Nucleus accumbens (tissue), 56 donors: ENCODE measurements at regions not wholly inside any gene's neighbourhood (a gene's known extent, or its start where the extent isn't known, plus 50 kb on each side); places are given as distances from the start of the nearest gene placed in this dataset.
"Not testable (repeated sequence)": the region's sequence is repeated elsewhere in the genome, so short reads cannot be mapped to it uniquely, and the experiment has no call there.

ENCODE experiments used
- DNase-seq, 56 donors: peaks; one replicate each; lab custom pipeline; 2025; lab: John Stamatoyannopoulos, UW

GRCh38 chr10:16231176-16231575 is 205.6 kb upstream of the PTER start:
- DNase-seq, result no peak

DNA sequence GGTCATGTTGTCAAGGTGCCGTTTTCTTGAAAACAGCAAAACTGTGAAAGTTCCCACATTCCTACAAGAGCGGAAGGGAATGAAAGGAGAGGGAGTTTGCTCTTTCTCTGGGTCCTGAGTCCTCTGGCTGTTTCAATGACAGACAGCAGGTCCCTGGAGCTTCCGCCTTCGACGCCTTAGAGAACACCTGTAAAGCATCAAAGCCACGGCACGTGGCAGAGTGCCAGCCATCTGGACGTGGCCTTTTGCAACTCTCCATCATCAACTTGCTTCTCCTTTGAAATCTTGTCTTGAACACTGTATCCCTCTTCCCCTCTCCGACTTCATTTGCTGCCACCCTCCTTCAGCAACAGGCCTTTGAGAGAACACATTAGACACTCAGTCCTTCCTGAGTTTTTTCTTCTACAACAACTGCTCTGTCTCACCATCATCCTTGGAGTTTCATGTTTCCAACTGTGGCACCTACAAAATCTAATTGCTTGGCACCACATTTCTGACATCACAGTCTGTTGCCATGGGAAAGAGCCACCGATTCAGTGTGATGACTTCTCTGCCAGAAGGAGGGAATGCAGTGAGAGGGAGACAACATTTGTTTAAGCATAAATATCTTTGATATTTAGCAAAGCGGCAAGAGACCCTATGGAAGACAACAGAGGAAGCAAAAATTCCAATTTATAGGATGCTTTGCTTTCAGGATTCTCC is 204.9 kb upstream of the PTER start:
- peak in 1 of 56 donors; percentile 0 for DNase-seq

DNA sequence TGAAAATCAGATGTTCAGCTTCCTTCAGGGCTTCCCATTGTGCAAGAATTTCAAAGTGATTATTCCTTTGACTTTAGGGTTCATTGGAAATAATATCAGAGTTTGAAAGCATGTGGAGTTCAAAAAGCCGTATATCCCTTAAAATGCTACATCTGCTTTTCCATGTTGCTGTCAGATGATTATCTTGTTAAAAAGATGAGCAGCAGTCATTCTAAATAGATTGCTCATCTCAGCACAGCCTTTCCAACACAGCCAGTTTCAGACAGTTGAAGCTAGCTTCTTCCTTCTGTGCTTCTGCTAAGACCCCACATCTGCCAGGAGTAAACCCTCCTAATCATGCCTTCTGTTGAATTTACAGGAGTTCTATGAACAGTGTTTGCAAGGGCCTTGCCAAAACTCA is 204.4 kb upstream of the PTER start:
- no peak for DNase-seq

DNA sequence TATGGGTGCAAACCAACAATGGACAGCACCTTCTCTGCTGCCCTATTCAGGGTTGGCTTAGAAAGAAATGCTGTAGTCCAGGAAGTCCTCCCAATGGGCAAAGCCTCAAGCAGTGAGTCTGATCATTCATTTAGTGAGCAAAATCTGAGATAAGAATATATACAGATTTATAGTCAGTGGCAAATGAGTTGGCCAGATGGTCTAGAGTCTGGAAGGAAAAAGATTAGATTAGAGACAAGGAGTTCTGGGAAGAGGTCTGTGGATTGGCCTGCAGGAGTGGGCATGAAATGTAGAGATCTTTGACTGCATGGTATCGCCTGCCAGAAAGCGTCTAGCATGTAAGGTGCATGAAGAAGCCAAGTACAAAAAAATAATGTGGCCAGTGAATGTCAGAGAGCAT is 201.9 kb upstream of the PTER start:
- DNase-seq, result no peak

DNA sequence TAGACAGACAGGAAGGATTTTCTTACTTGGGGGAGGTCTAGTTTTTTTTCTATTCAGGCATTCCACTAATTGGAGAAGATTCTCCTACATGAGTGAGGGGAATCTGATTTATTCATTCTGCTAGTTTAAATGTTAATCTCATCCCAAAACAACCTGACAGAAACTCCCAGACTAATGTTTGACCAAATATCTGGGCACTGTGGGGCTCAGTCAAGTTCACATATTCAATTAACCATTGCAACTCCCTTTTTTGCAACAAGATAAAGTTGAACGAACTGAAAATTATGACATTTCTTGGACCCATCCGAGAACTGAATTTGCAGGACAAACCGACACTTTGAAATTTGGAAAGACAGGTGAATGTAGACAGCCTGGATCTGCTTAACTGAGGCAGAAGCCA is 194.4 kb upstream of the PTER start:
- DNase-seq, result no peak

GRCh38 chr10:16242859-16243613 is 193.8 kb upstream of the PTER start:
- DNase-seq, result no peak

- DNase-seq, result not testable (repeated sequence)
Observed at GRCh38 chr10:16250136-16250535, 186.7 kb upstream of the PTER start.

DNA sequence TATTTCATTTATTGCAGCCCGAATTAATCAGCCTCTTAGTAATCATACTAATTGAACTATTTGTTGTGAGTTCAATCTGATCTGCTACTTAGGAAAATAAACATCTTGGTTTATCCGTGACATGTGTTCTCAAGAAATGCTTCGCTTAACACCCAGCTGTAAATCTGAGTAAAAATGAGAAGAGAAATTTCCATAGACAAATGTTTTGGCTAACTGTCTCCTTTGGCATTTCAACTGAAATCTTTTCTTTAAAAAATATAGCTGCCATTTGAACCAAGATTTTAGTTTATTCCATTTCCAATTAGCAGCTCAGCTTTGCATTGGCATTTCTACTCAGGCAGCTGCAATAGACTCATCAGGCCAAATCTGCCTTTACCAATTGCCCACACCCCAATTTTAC is 180.5 kb upstream of the PTER start:
- DNase-seq, result no peak

DNA sequence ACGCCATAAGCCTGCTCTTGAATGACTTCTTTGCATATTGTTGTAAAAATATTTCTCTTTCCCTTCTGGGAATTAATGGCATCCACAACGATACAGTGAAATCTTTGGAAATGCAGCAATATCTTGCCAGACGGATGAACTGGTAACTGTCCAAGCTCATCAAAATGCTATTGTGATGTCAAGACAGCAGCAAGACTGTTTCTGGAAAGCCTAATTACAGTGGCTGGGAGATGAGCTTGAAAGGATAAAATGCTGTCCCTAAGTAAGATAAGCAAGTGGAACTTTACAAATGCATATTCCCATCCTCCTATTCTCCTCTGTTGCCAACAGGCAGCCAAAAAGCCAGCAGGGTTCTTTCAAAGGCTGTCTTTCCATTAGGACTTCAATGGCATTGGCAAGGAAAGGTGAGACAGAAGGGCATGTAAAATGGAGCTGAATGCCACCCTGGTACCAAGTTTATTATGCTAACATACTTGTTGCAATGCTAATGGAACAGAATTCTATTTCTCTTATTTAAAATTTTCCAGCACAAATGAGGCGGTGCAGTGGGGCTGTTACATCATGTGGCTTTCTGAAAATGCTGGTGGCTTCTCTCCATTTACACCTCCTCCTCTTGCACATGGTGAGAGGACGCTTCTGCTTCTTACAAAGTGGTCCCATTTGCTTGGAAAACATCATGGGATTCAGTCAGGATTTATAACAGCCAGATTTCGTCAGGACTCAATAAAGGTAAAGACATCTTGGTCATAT is 178.3 kb upstream of the PTER start:
- DNase-seq, result no peak

GRCh38 chr10:16259726-16260125 is 177.1 kb upstream of the PTER start:
- no peak for DNase-seq

DNA sequence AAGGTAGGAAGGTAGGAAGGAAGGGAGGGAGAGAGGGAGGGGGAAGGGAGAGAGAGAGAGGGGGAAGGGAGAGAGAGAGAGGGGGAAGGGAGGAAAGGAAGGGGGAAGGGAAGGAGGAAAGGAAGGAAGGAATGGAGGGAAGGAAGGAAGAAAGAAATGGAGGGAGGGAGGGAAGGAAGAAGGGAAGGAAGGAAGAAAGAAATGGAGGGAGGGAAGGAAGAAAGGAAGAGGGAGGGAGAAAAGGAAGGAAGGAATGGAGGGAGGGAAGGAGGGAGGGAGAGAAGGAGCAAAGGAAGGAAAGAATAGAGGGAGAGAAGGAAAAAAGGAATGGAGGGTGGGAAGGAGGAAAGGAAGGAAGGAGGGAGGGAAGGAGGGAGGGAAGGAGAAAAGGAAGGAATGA is 176.4 kb upstream of the PTER start:
- DNase-seq, result no peak

- DNase-seq, result peak in 1 of 56 donors; percentile 2
Observed at GRCh38 chr10:16271571-16271970, 165.2 kb upstream of the PTER start.

DNA sequence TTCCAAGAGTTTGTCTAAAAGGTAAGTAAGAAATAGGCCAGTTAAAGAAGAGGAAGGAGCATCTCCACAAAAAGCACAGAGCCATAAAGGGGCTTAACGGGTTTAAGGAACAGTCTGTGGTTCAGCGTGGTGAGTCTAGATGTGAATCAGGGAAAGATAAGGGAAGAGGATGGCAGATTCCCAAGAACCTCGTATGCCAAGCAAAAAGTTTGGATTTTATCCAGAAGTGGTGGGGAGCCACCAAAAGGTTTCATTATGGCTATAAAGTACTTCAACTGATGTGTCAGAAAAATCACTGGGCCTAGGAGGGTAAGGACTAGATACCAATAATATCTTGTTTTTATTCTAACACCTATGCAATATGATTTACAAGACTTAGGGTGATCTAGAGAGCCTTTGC is 161.9 kb upstream of the PTER start:
- no peak for DNase-seq

DNA sequence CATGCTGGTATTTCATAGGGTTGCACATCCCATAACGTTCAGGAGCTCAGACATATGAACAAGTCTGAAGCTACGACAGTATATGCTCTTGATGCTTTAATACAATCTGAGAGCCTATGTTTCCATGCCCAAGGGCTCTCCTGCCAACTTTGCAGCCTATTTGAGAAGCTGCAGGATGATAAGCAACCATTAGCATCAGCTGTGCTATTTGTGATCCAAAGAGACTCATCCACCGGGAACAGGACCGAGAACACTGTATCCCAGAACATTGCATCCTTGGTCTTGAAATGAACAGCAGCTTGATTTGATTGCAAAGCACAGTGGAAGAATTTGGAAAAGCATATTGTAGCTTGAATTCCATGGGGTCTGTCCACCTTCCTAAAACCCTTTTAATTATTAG is 156.2 kb upstream of the PTER start:
- no peak for DNase-seq

GRCh38 chr10:16292366-16292765 is 144.4 kb upstream of the PTER start:
- no peak for DNase-seq

GRCh38 chr10:16297069-16297468 is 139.7 kb upstream of the PTER start:
- DNase-seq, result no peak

- peak in 2 of 56 donors; percentile 0 to 3 for DNase-seq
Observed at GRCh38 chr10:16297642-16298041, 139.2 kb upstream of the PTER start.

DNA sequence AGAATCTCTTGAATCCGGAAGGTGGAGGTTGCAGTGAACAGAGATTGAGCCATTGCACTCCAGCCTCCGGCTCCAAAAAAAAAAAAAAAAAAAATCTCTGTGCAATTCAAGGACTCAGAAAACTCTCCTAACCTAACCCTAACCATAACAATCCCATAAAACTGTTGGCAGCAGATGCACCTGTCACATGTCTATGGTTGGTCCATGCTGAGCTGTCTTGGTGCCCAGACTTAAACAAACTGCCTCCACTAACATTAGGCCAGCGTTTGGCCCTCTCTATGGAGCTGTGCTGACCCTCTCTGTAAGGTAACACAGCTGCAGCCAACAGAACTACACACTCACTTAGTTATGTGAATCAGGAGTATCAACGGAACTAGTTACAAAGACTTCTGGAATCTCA is 132.5 kb upstream of the PTER start:
- no peak for DNase-seq

DNA sequence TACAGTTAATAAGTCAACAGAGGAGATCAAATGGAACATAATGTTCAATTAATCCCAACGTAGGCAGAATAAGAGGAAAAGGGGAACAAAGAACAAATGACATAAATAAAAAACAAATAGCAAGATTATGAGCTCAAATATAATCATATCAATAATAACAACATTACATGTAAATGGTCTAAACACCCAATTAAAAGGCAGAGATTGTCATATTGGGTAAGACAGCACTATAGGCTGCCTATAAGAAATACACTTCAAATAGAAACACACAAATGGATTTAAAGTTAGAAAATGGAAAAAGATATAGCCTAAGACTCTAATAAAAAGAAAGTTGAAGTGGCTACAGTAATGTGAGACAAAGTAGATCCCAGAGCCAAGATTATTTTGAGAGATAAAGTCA is 126.4 kb upstream of the PTER start:
- DNase-seq, result no peak

DNA sequence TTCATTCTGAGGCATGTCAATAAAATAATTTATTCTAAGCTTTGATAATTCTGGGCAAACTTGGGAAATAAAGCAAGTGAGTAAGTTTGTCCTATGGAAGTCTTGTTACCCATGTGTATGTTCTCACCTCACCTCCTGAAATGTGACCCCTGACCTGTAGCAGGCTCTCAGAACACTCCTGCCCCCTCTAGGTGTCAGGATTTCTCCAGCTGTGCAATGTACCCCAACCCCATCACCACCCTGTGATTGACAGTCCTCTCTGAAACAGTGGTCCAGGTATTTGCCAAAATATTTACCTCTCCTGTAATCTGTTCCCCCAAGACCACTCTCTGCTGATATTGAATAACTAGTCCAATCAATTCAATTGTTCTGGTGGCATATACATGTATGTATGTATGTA is 122.6 kb upstream of the PTER start:
- no peak for DNase-seq

DNA sequence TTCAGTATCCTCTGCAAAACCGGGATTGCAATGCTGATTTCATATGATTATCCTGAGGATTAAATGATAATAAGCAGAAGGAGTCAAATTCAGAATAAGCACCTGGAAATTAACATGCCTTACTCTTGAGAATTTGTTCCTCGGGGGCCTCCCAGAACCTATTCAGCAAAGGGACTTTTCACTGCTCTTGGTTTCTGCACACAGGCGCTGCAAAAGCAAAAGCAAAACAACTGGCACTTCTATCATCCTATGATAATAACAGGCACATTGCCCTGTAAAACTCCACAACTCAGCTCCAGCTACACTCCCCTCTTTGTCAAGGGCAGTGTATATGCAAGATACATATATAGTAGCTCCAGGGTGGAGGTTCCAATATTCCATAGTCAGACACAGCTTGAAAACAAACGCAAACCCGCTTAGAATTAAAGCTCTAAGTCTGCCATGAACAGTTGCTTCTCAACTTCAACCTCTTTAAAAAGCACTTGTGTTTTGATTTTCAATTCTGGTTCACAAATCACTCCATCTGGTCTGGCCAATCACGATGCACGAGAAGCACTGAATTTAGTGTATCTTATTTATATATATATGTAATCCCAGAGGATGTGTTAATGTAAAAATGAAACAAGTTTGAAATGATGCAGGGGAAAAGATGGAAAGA is 119.9 kb upstream of the PTER start:
- DNase-seq, result no peak
